Kidney epithelial cell (primary cell): ENCODE measurements at regions not wholly inside any gene's neighbourhood (a gene's known extent, or its start where the extent isn't known, plus 50 kb on each side); places are given as distances from the start of the nearest gene placed in this dataset.

Experiments
- DNase-seq: peaks from one replicate; pipeline ENCODE4 v3.0.0-alpha.2; 2010; ENCODE audit warnings: low read depth
- H3K27me3 ChIP-seq: 2 replicates; pipeline ENCODE4 v1.6.0; 2011; ENCODE audit warnings: low read length; ENCODE audit not compliant: control insufficient read depth, insufficient read depth
- H3K36me3 ChIP-seq: 2 replicates; pipeline ENCODE4 v1.5.1; 2011; ENCODE audit warnings: low read length; ENCODE audit not compliant: control insufficient read depth, insufficient read depth
- H3K4me3 ChIP-seq: 2 replicates; pipeline ENCODE4 v1.5.1; 2011; ENCODE audit warnings: low read depth, mild to moderate bottlenecking, control low read depth, low read length
- CTCF ChIP-seq: IDR thresholded peaks from 2 replicates; pipeline ENCODE4 v1.5.1; 2011; ENCODE audit warnings: mild to moderate bottlenecking, moderate library complexity, low read length, control low read depth, inconsistent platforms; ENCODE audit not compliant: insufficient read depth, poor library complexity, severe bottlenecking

GRCh38 chr17:52209507-52209906 is 51.0 kb upstream of the CA10 start:
- H3K4me3 ChIP-seq, result no peak overlapping the region
- H3K27me3 ChIP-seq, result no peaks in the 10 kb centered on the region
- H3K36me3 ChIP-seq, result no peaks in the 10 kb centered on the region
- TF ChIP-seq CTCF, result no peak
- DNase-seq, result no peak
